KMS-11 (cell line): ENCODE measurements at regions not wholly inside any gene's neighbourhood (a gene's known extent, or its start where the extent isn't known, plus 50 kb on each side); places are given as distances from the start of the nearest gene placed in this dataset.

ENCODE experiments used
- H2AFZ ChIP-seq: fragments of 200-600 bp; sonication (generic); 2 replicates; pipeline ENCODE4 v1.6.1; 2016; ENCODE audit warnings: antibody characterized with exemption, mixed run types, low read depth
- H3K27ac ChIP-seq: fragments of 200-600 bp; sonication (generic); 2 replicates; pipeline ENCODE4 v1.6.1; 2016; ENCODE audit warnings: mild to moderate bottlenecking, mixed run types
- H3K27me3 ChIP-seq: fragments of 200-600 bp; sonication (generic); 2 replicates; pipeline ENCODE4 v1.6.1; 2017; ENCODE audit warnings: mild to moderate bottlenecking, low read depth, mixed run types, moderate library complexity; ENCODE audit not compliant: insufficient read depth
- H3K36me3 ChIP-seq: fragments of 200-600 bp; sonication (generic); 2 replicates; pipeline ENCODE4 v1.6.1; 2017; ENCODE audit warnings: mild to moderate bottlenecking, mixed run types; ENCODE audit not compliant: insufficient read depth
- H3K4me1 ChIP-seq: fragments of 200-600 bp; sonication (generic); 2 replicates; pipeline ENCODE4 v1.6.1; 2016; ENCODE audit warnings: mild to moderate bottlenecking, low read depth, mixed run types; ENCODE audit not compliant: poor library complexity, severe bottlenecking
- H3K4me2 ChIP-seq: fragments of 200-600 bp; sonication (generic); 2 replicates; pipeline ENCODE4 v1.7.0; 2016; ENCODE audit warnings: mild to moderate bottlenecking, mixed run types
- H3K4me3 ChIP-seq: fragments of 200-600 bp; sonication (generic); IDR thresholded peaks from 2 replicates; pipeline ENCODE4 v1.6.1; 2017; ENCODE audit warnings: low read depth, low read length, mixed read lengths; ENCODE audit not compliant: insufficient read depth
- H3K79me2 ChIP-seq: fragments of 200-600 bp; sonication (generic); 2 replicates; pipeline ENCODE4 v1.6.1; 2016; ENCODE audit warnings: low read depth, mixed run types; ENCODE audit not compliant: insufficient read depth
- H3K9ac ChIP-seq: fragments of 200-600 bp; sonication (generic); 2 replicates; pipeline ENCODE4 v1.6.1; 2016; ENCODE audit warnings: mild to moderate bottlenecking, mixed run types
- H4K20me1 ChIP-seq: fragments of 200-600 bp; sonication (generic); 2 replicates; pipeline ENCODE4 v1.6.1; 2016; ENCODE audit warnings: mild to moderate bottlenecking, mixed run types; ENCODE audit not compliant: insufficient read depth
- TF ChIP-seq, protein P1 (sequence below): fragments of 200-600 bp; sonication (generic); conservative IDR thresholded peaks from 2 replicates; pipeline ENCODE4 v1.6.1; 2017; ENCODE audit warnings: low read depth, mild to moderate bottlenecking, antibody characterized with exemption, low read length, moderate library complexity, mixed read lengths

GRCh38 chrX:20325786-20326388, 59.2 kb upstream of the RPS6KA3 start:
- no peaks in the 10 kb centered on the region for H3K27me3 ChIP-seq
- H3K4me2 ChIP-seq, result no peak overlapping the region
- H3K79me2 ChIP-seq, result no peaks in the 10 kb centered on the region
- no peak overlapping the region for H3K27ac ChIP-seq
- no peaks in the 10 kb centered on the region for H4K20me1 ChIP-seq
- H3K4me3 ChIP-seq, result no peak overlapping the region
- H3K9ac ChIP-seq, result no peak overlapping the region
- H3K4me1 ChIP-seq, result no peaks in the 10 kb centered on the region
- H2AFZ ChIP-seq, result no peak overlapping the region
- H3K36me3 ChIP-seq, result no peaks in the 10 kb centered on the region
- TF ChIP-seq, protein P1, sequence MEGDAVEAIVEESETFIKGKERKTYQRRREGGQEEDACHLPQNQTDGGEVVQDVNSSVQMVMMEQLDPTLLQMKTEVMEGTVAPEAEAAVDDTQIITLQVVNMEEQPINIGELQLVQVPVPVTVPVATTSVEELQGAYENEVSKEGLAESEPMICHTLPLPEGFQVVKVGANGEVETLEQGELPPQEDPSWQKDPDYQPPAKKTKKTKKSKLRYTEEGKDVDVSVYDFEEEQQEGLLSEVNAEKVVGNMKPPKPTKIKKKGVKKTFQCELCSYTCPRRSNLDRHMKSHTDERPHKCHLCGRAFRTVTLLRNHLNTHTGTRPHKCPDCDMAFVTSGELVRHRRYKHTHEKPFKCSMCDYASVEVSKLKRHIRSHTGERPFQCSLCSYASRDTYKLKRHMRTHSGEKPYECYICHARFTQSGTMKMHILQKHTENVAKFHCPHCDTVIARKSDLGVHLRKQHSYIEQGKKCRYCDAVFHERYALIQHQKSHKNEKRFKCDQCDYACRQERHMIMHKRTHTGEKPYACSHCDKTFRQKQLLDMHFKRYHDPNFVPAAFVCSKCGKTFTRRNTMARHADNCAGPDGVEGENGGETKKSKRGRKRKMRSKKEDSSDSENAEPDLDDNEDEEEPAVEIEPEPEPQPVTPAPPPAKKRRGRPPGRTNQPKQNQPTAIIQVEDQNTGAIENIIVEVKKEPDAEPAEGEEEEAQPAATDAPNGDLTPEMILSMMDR, result no peak

DNA sequence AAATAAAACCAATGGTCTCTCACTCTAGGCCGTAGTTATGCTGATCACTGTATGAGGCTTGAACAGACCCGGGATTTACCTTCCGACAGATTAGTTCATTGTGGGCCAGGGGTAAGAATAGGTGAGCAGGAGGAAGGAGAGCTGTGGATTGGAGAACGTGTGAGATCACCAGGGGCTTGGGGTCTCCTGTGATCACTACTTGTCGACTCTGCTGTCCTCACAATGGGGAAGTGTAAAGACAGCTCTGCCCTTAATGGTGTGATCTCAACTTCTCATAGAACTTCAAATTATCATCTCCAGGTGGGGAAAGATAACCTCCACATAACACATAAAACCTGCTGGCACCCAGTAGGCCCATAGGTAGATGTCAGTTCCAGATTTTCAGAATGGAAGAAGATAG, 56.2 kb upstream of the RPS6KA3 start:
- Histone ChIP-seq H3K27me3 (no peaks in the 10 kb centered on the region), H3K9ac (no peak overlapping the region), H4K20me1 (no peaks in the 10 kb centered on the region), H2AFZ (no peak overlapping the region), H3K4me3 (no peak overlapping the region), H3K79me2 (no peaks in the 10 kb centered on the region), H3K4me1 (no peaks in the 10 kb centered on the region), H3K4me2 (no peak overlapping the region), H3K36me3 (no peaks in the 10 kb centered on the region), H3K27ac (no peak overlapping the region)
- TF ChIP-seq, protein P1, result no peak

- Histone ChIP-seq H2AFZ (no peak overlapping the region), H3K4me3 (no peak overlapping the region), H3K36me3 (no peaks in the 10 kb centered on the region), H3K4me2 (no peak overlapping the region), H3K9ac (no peak overlapping the region), H3K27me3 (no peaks in the 10 kb centered on the region), H3K79me2 (no peaks in the 10 kb centered on the region), H3K27ac (no peak overlapping the region), H3K4me1 (no peaks in the 10 kb centered on the region), H4K20me1 (no peaks in the 10 kb centered on the region)
- TF ChIP-seq, protein P1, result no peak
Observed at GRCh38 chrX:20320461-20321159, 53.9 kb upstream of the RPS6KA3 start.

- TF ChIP-seq, protein P1, result no peak
- H3K4me3 ChIP-seq, result no peak overlapping the region
- H4K20me1 ChIP-seq, result no peaks in the 10 kb centered on the region
- no peak overlapping the region for H2AFZ ChIP-seq
- no peak overlapping the region for H3K4me2 ChIP-seq
- no peak overlapping the region for H3K27ac ChIP-seq
- no peaks in the 10 kb centered on the region for H3K79me2 ChIP-seq
- H3K4me1 ChIP-seq, result no peaks in the 10 kb centered on the region
- no peaks in the 10 kb centered on the region for H3K36me3 ChIP-seq
- H3K9ac ChIP-seq, result no peak overlapping the region
- no peaks in the 10 kb centered on the region for H3K27me3 ChIP-seq
Observed at GRCh38 chrX:20319054-20319453, 52.3 kb upstream of the RPS6KA3 start.
